Urothelium cell line (cell line): ENCODE measurements at regions not wholly inside any gene's neighbourhood (a gene's known extent, or its start where the extent isn't known, plus 50 kb on each side); places are given as distances from the start of the nearest gene placed in this dataset.
"Not testable (repeated sequence)": the region's sequence is repeated elsewhere in the genome, so short reads cannot be mapped to it uniquely, and the experiment has no call there.

ENCODE experiments used
- DNase-seq: peaks from one replicate; pipeline ENCODE4 v3.0.0; 2011; ENCODE audit warnings: low spot score, mixed read lengths
- FAIRE-seq: peaks from 2 replicates; lab custom pipeline; 2011; peaks lifted over from hg19 to GRCh38; lab: Jason Lieb, UNC

- DNase-seq (no peak), FAIRE-seq (no peak)
These were observed 147.6 kb downstream of the KBTBD8 start for GRCh38 chr3:67145738-67146137.

GRCh38 chr3:67154429-67154828 lies 156.3 kb downstream of the KBTBD8 start:
- FAIRE-seq = no peak
- DNase-seq = peak; percentile 14

- no peak for FAIRE-seq
- DNase-seq = no peak
These were observed 169.4 kb downstream of the KBTBD8 start for GRCh38 chr3:67167481-67167880.

- DNase-seq (no peak), FAIRE-seq (no peak)
These were observed 173.7 kb downstream of the KBTBD8 start for GRCh38 chr3:67171841-67172240.

GRCh38 chr3:67173130-67173529 lies 175.0 kb downstream of the KBTBD8 start:
- FAIRE-seq, DNase-seq: not testable (repeated sequence)

GRCh38 chr3:67176396-67176795 lies 178.3 kb downstream of the KBTBD8 start:
- DNase-seq = no peak
- no peak for FAIRE-seq

- DNase-seq (no peak), FAIRE-seq (no peak)
These were observed 194.4 kb downstream of the KBTBD8 start for GRCh38 chr3:67192466-67192865.

GRCh38 chr3:67196677-67197076 lies 198.6 kb downstream of the KBTBD8 start:
- FAIRE-seq = no peak
- no peak for DNase-seq

- no peak for DNase-seq
- FAIRE-seq = no peak
These were observed 200.3 kb downstream of the KBTBD8 start for GRCh38 chr3:67198374-67198773.

- no peak for FAIRE-seq
- DNase-seq = no peak
These were observed 202.5 kb downstream of the KBTBD8 start for GRCh38 chr3:67200618-67201017.

- FAIRE-seq (no peak), DNase-seq (no peak)
These were observed 202.9 kb downstream of the KBTBD8 start for GRCh38 chr3:67201026-67201425.

GRCh38 chr3:67202053-67202452 lies 203.9 kb downstream of the KBTBD8 start:
- DNase-seq (no peak), FAIRE-seq (no peak)

- DNase-seq (no peak), FAIRE-seq (no peak)
These were observed 206.8 kb downstream of the KBTBD8 start for GRCh38 chr3:67204951-67205350.

- DNase-seq = no peak
- FAIRE-seq = no peak
These were observed 217.6 kb downstream of the KBTBD8 start for GRCh38 chr3:67215690-67216089.

- FAIRE-seq = no peak
- no peak for DNase-seq
These were observed 228.9 kb downstream of the KBTBD8 start for GRCh38 chr3:67227030-67227429.

- no peak for FAIRE-seq
These were observed 230.0 kb downstream of the KBTBD8 start for GRCh38 chr3:67228136-67228535.

GRCh38 chr3:67232642-67233041 lies 234.5 kb downstream of the KBTBD8 start:
- no peak for DNase-seq
- no peak for FAIRE-seq

More at GRCh38 chr3:67228136-67228535, 230.0 kb downstream of the KBTBD8 start:
- no peak for DNase-seq

- FAIRE-seq = no peak
These were observed 241.2 kb downstream of the KBTBD8 start for GRCh38 chr3:67239353-67239752.

GRCh38 chr3:67241084-67241483 lies 243.0 kb downstream of the KBTBD8 start:
- DNase-seq = no peak
- no peak for FAIRE-seq

More at GRCh38 chr3:67239353-67239752, 241.2 kb downstream of the KBTBD8 start:
- no peak for DNase-seq

GRCh38 chr3:67244130-67244529 lies 246.0 kb downstream of the KBTBD8 start:
- no peak for DNase-seq
- FAIRE-seq = no peak

- no peak for DNase-seq
- FAIRE-seq = no peak
These were observed 247.4 kb downstream of the KBTBD8 start for GRCh38 chr3:67245545-67245944.

GRCh38 chr3:67248726-67249125 lies 250.6 kb downstream of the KBTBD8 start:
- DNase-seq = no peak
- no peak for FAIRE-seq

GRCh38 chr3:67252906-67253305 lies 254.8 kb downstream of the KBTBD8 start:
- DNase-seq, FAIRE-seq: not testable (repeated sequence)
